ENCODE measurements at regions not wholly inside any gene's neighbourhood (a gene's known extent, or its start where the extent isn't known, plus 50 kb on each side); places are given as distances from the start of the nearest gene placed in this dataset.

DNA sequence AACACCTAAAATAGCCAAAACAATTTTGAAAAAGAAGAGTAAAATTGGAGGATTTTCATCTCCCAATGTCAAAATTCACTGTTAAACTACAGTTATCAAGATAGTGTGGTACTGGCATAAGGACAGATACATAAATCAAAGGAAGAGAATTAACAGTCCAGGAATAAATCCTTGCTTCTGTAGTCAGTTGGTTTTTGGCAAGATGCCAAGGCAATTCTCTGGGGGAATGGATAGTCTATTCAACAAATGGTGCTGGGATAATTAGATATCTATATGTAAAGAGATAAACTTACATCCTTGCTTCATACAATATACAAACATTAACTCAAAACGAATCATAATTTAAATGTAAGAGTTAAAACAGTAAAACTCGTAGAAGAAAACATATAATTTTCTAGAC lies 57.9 kb upstream of the SELENOK start:
- TF ChIP-seq, protein P1, sequence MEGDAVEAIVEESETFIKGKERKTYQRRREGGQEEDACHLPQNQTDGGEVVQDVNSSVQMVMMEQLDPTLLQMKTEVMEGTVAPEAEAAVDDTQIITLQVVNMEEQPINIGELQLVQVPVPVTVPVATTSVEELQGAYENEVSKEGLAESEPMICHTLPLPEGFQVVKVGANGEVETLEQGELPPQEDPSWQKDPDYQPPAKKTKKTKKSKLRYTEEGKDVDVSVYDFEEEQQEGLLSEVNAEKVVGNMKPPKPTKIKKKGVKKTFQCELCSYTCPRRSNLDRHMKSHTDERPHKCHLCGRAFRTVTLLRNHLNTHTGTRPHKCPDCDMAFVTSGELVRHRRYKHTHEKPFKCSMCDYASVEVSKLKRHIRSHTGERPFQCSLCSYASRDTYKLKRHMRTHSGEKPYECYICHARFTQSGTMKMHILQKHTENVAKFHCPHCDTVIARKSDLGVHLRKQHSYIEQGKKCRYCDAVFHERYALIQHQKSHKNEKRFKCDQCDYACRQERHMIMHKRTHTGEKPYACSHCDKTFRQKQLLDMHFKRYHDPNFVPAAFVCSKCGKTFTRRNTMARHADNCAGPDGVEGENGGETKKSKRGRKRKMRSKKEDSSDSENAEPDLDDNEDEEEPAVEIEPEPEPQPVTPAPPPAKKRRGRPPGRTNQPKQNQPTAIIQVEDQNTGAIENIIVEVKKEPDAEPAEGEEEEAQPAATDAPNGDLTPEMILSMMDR (conservative IDR thresholded peaks at IDR 0.05 in 1 of 2, IDR thresholded peaks at IDR 0.05 in 1 of 2; ENCODE audit: low read depth in 1 of 2, low read length in 2 of 2), result no peak
- TF ChIP-seq EZH2 (IDR thresholded peaks at IDR 0.05; ENCODE audit: low read length, missing control alignments), result no peak

Data from fibroblast of lung (primary cell).